Neural cell (in vitro differentiated cells): ENCODE measurements at regions not wholly inside any gene's neighbourhood (a gene's known extent, or its start where the extent isn't known, plus 50 kb on each side); places are given as distances from the start of the nearest gene placed in this dataset.
"Not testable (repeated sequence)": the region's sequence is repeated elsewhere in the genome, so short reads cannot be mapped to it uniquely, and the experiment has no call there.

Experiments used
- H2AFZ ChIP-seq: fragments of 200-600, 300-800 bp; sonication (generic), shearing (Covaris generic); 2 replicates; pipeline ENCODE4 v1.6.0; 2014; ENCODE audit warnings: low read depth, mild to moderate bottlenecking, antibody characterized with exemption, low read length, moderate library complexity
- H3F3A ChIP-seq: fragments of 200-600 bp; shearing (Covaris generic); 2 replicates; pipeline ENCODE4 v1.6.1; 2016; ENCODE audit warnings: mild to moderate bottlenecking, moderate library complexity, mixed read lengths, antibody characterized with exemption, low read length; ENCODE audit not compliant: insufficient read depth, poor library complexity, severe bottlenecking
- H3K27ac ChIP-seq: fragments of 200-600, 300-800 bp; sonication (generic), shearing (Covaris generic); 2 replicates; pipeline ENCODE4 v1.5.1; 2014; ENCODE audit warnings: mild to moderate bottlenecking, low read length, moderate library complexity
- H3K27me3 ChIP-seq: fragments of 300-800, 200-600 bp; sonication (generic), shearing (Covaris generic); 2 replicates; pipeline ENCODE4 v1.6.0; 2014; ENCODE audit warnings: mild to moderate bottlenecking, low read depth, low read length, moderate library complexity; ENCODE audit not compliant: insufficient read depth
- H3K36me3 ChIP-seq: fragments of 300-800, 200-600 bp; sonication (generic), shearing (Covaris generic); 2 replicates; pipeline ENCODE4 v1.5.1; 2014; ENCODE audit warnings: mild to moderate bottlenecking, antibody characterized with exemption, low read length, moderate library complexity; ENCODE audit not compliant: insufficient read depth
- H3K4me2 ChIP-seq: fragments of 300-800, 200-600 bp; sonication (generic), shearing (Covaris generic); 2 replicates; pipeline ENCODE4 v1.6.0; 2014; ENCODE audit warnings: mild to moderate bottlenecking, low read length
- H3K4me3 ChIP-seq: fragments of 300-800, 200-600 bp; sonication (generic), shearing (Covaris generic); 2 replicates; pipeline ENCODE4 v1.5.1; 2014; ENCODE audit warnings: mild to moderate bottlenecking, low read length, moderate library complexity
- H3K79me2 ChIP-seq: fragments of 200-600 bp; shearing (Covaris generic); replicated peaks from 2 replicates; pipeline ENCODE4 v1.6.0; 2014; ENCODE audit warnings: mild to moderate bottlenecking, low read length, moderate library complexity; ENCODE audit not compliant: insufficient read depth
- H3K9ac ChIP-seq: fragments of 300-800, 200-600 bp; sonication (generic), shearing (Covaris generic); 2 replicates; pipeline ENCODE4 v1.6.1; 2016; ENCODE audit warnings: mild to moderate bottlenecking, low read length, mixed read lengths
- H3K9me2 ChIP-seq: fragments of 200-600 bp; shearing (Covaris generic); 2 replicates; pipeline ENCODE4 v1.6.1; 2016; ENCODE audit warnings: mild to moderate bottlenecking, low read length, mixed read lengths; ENCODE audit not compliant: insufficient read depth
- H3K9me3 ChIP-seq: fragments of 200-600, 300-800 bp; sonication (generic), shearing (Covaris generic); 2 replicates; pipeline ENCODE4 v1.6.1; 2016; ENCODE audit warnings: mild to moderate bottlenecking, mixed run types, low read length, moderate library complexity, mixed read lengths
- H4K20me1 ChIP-seq: fragments of 200-600 bp; shearing (Covaris generic); 2 replicates; pipeline ENCODE4 v1.6.1; 2016; ENCODE audit warnings: mild to moderate bottlenecking, mixed run types; ENCODE audit not compliant: insufficient read depth
- CTCF ChIP-seq: fragments of 450-650 bp; IDR thresholded peaks from 2 replicates; pipeline ENCODE4 v1.5.1; 2014; ENCODE audit warnings: antibody characterized with exemption, mild to moderate bottlenecking, moderate library complexity; ENCODE audit not compliant: poor library complexity, severe bottlenecking
- EP300 ChIP-seq: fragments of 450-650 bp; conservative IDR thresholded peaks from 2 replicates; pipeline ENCODE4 v1.6.1; 2014; ENCODE audit warnings: antibody characterized with exemption, mild to moderate bottlenecking, moderate library complexity; ENCODE audit not compliant: poor library complexity, severe bottlenecking
- EZH2 ChIP-seq: fragments of 200-600, 300-800 bp; shearing (Covaris generic), sonication (generic); IDR thresholded peaks from 2 replicates; pipeline ENCODE4 v1.6.1; 2014; ENCODE audit warnings: antibody characterized with exemption, low read length, borderline replicate concordance, mild to moderate bottlenecking; ENCODE audit not compliant: insufficient read depth, poor library complexity, severe bottlenecking
- MXI1 ChIP-seq: fragments of 450-650 bp; conservative IDR thresholded peaks from 2 replicates; pipeline ENCODE4 v1.6.1; 2014; ENCODE audit warnings: antibody characterized with exemption, mild to moderate bottlenecking; ENCODE audit not compliant: poor library complexity, severe bottlenecking
- POLR2AphosphoS5 ChIP-seq: IDR thresholded peaks from 2 replicates; pipeline ENCODE4 v1.6.1; 2012
- RAD21 ChIP-seq: fragments of 450-650 bp; conservative IDR thresholded peaks from 2 replicates; pipeline ENCODE4 v1.6.1; 2014; ENCODE audit warnings: antibody characterized with exemption, mild to moderate bottlenecking, moderate library complexity
- REST ChIP-seq: IDR thresholded peaks from 2 replicates; pipeline ENCODE4 v1.6.1; 2012; ENCODE audit warnings: borderline replicate concordance
- SMC3 ChIP-seq: fragments of 450-650 bp; conservative IDR thresholded peaks from 2 replicates; pipeline ENCODE4 v1.6.1; 2014; ENCODE audit warnings: antibody characterized with exemption, mild to moderate bottlenecking, moderate library complexity; ENCODE audit not compliant: poor library complexity
- TAF1 ChIP-seq: IDR thresholded peaks from 2 replicates; pipeline ENCODE4 v1.6.1; 2012; ENCODE audit warnings: low read depth

GRCh38 chr7:32802305-32802910 lies 89.2 kb downstream of the KBTBD2 start:
- Histone ChIP-seq H3K9me3 (peaks cover 6% of the 10 kb centered on the region), H3K4me3 (no peak overlapping the region), H3K27me3 (no peaks in the 10 kb centered on the region), H3K79me2 (no peaks in the 10 kb centered on the region), H3F3A (no peaks in the 10 kb centered on the region), H2AFZ (no peak overlapping the region), H3K36me3 (no peaks in the 10 kb centered on the region), H3K9ac (no peak overlapping the region), H3K4me2 (no peak overlapping the region), H4K20me1 (no peaks in the 10 kb centered on the region), H3K9me2 (no peaks in the 10 kb centered on the region), H3K27ac (no peak overlapping the region)
- TF ChIP-seq RAD21 = no peak
- no peak for TF ChIP-seq EZH2
- no peak for TF ChIP-seq POLR2AphosphoS5
- TF ChIP-seq EP300 = no peak
- no peak for TF ChIP-seq TAF1
- TF ChIP-seq MXI1 = no peak
- TF ChIP-seq CTCF = no peak
- TF ChIP-seq SMC3 = no peak
- no peak for TF ChIP-seq REST

GRCh38 chr7:32793053-32793452 lies 98.5 kb downstream of the KBTBD2 start:
- not testable (repeated sequence) for H3K36me3 ChIP-seq, H3K4me2 ChIP-seq, H3K27ac ChIP-seq, H3K27me3 ChIP-seq, H3K9me3 ChIP-seq, H3F3A ChIP-seq, H3K9ac ChIP-seq, H4K20me1 ChIP-seq, H3K79me2 ChIP-seq, H3K4me3 ChIP-seq, H2AFZ ChIP-seq, H3K9me2 ChIP-seq

- H3K9me3 ChIP-seq, H3F3A ChIP-seq, H3K27me3 ChIP-seq, H3K27ac ChIP-seq, H3K79me2 ChIP-seq, H2AFZ ChIP-seq, H3K4me2 ChIP-seq, H3K9me2 ChIP-seq, H3K9ac ChIP-seq, H4K20me1 ChIP-seq, H3K4me3 ChIP-seq, H3K36me3 ChIP-seq: not testable (repeated sequence)
These were observed 100.7 kb downstream of the KBTBD2 start for GRCh38 chr7:32790766-32791430.

- H3F3A ChIP-seq, H3K4me2 ChIP-seq, H3K27me3 ChIP-seq, H3K9me3 ChIP-seq, H3K27ac ChIP-seq, H2AFZ ChIP-seq, H3K9ac ChIP-seq, H3K79me2 ChIP-seq, H4K20me1 ChIP-seq, H3K4me3 ChIP-seq, H3K9me2 ChIP-seq, H3K36me3 ChIP-seq: not testable (repeated sequence)
These were observed 102.3 kb downstream of the KBTBD2 start for GRCh38 chr7:32789266-32789665.

- H3K9ac ChIP-seq, H3K4me3 ChIP-seq: not testable (repeated sequence)
These were observed 103.4 kb downstream of the KBTBD2 start for GRCh38 chr7:32788174-32788573.

More at GRCh38 chr7:32788174-32788573, 103.4 kb downstream of the KBTBD2 start:
- H3K36me3 ChIP-seq, H3K9me3 ChIP-seq, H3K27me3 ChIP-seq, H3K4me2 ChIP-seq, H3F3A ChIP-seq, H3K27ac ChIP-seq, H2AFZ ChIP-seq, H4K20me1 ChIP-seq, H3K9me2 ChIP-seq, H3K79me2 ChIP-seq: not testable (repeated sequence)
